Renal cortical epithelial cell (primary cell): ENCODE measurements at regions not wholly inside any gene's neighbourhood (a gene's known extent, or its start where the extent isn't known, plus 50 kb on each side); places are given as distances from the start of the nearest gene placed in this dataset.

Experiments
- DNase-seq: peaks from one replicate; pipeline ENCODE4 v3.0.0-alpha.2; 2011; ENCODE audit warnings: low read depth

DNA sequence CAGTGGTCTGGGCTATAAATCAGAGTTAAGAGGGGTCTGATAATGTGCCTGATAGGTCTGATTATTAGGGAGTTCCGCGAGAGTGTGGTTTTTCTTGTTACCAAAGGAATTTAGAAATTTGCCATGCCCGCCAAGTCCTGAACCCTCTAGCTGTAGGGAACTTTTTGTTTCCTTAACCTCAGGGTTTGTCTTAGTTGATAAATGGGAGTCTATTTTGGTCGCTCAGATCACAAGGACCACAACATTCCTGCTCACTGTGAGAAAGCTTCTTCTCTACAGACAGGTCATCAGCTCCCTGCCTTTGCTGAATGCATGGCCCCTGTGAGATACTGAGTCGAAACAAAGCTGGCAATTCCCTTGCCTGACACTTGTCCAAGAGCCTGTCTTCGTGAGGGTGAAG is 497.8 kb downstream of the HS3ST4 start:
- no peak for DNase-seq

DNA sequence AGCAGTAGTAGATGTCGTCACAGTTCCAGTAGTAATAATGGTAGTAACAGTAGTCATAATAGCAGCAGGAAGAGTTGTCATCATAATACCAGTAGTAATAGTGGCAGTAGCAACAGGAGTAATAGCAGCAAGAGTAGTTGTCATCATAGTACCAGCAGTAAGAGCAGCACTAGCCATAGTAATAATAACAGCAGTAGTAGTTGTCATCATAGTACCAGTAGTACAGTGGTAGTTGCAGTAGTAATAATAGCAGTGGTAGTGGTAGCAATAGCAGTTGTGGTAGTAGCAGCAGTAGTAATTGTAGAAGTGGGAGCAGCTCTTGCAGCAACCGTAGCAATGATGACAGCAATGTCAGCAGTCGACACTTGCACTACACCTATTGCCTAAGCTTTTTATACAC is 502.8 kb downstream of the HS3ST4 start:
- DNase-seq, result no peak

DNA sequence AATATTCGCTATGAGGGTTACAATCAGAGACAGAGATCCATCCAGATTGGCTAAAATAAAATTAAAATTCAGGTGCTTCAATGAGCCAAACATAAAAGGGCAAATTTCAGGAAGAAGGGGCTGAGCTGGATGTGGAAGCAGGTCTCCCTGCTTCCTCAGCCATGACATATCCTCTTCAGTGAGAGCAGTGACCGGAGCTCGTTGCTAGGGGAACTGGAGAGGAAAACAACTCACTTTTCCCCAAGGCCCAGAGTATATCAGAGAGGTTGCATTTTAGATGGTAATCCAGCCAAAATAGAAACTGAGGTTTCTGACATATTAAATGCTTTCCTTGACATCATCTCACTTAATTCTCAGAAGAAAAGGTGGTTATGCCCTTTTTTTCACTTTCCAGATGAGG is 503.5 kb downstream of the HS3ST4 start:
- no peak for DNase-seq

DNA sequence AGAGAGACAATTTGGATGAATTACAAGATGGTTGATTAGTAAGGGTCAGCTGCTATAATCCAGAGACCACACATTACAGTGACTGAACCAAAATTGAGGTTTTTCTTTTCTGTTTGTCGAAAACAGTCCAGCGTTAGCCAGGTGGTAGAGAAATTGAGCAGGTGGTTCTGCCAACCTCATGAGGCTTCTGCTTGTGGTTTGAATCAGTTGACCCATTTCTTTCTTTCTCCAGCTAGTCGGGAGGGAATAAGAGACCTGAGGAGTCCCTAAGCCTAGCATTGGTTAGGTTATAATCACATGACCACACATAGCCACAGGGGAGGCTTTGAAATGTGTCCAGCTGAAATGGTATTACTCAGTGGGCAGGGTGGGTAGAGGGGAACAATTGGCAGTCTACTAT is 504.6 kb downstream of the HS3ST4 start:
- DNase-seq, result no peak

DNA sequence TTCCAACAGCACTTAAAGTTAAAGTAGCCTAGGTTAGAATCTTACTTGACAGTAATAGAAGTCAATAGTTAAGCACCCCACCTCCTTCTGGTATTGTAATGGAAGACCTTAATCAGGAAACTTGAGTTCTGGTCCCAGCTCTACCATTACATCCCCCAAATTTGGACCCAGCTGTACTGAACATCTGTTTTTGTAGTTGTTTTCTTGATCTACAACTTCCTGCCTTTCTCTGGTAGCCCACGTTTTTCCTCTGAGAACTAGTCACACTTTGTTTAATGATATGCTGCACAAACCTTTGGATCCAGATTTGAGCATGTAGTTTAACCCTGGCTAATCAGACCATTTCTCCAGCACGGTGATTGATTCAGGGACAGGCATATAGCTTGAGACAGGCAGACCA is 505.0 kb downstream of the HS3ST4 start:
- DNase-seq, result no peak

DNA sequence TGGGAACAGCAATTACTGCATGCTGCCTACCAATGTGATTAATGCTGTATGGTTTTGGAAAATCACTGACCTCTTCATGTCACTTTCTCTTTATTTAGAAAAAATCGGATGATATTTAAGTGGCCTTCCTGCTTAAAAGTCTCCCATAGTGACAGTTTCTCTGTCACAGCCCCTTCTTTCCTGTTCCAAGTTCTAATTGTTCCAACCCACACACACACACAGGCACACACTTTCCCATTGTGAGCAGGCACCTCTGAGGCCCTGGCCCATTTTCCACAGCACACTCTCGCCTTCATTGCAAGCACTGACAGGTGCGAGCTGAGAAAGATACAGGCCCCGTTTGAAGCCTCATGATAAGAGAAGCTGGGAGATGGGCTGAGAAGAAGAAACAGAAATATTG is 505.9 kb downstream of the HS3ST4 start:
- DNase-seq, result no peak

DNA sequence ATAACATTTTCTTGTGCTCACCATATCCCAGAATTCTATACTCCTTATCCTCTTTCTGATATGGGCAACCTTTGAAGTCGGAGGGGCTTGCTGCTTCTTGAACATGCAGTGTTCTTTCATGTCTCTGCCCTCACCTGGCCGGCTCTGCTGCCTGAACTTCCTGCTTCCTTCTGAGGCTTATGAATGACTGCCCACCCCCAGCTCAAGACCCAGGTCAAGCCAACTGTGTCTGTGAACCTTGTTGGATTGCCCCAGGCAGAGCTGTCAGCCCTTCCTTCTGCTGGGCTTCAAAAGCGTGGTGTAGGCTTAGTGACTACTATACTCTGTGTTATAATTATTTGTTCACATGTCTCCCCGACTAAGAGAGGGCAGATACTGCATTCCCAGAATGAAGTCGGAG is 506.5 kb downstream of the HS3ST4 start:
- no peak for DNase-seq

DNA sequence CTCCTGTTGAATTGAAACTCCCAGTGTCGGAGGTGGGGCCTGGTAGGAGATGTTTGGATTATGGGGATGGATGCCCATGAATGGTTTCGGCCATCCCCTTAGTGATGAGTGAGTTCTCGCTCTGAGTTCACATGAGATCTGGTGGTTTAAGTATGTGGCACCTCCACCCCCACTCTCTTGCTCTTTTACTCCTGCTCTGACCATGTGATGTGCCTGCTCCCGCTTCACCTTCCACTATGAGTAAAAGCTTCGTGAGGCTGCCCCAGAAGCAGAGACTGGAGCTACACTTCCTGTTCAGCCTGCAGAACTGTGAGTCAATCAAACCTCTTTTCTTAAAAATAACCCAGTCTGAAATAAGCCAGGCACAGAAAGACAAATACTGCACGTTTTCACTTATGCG is 512.4 kb downstream of the HS3ST4 start:
- no peak for DNase-seq

DNA sequence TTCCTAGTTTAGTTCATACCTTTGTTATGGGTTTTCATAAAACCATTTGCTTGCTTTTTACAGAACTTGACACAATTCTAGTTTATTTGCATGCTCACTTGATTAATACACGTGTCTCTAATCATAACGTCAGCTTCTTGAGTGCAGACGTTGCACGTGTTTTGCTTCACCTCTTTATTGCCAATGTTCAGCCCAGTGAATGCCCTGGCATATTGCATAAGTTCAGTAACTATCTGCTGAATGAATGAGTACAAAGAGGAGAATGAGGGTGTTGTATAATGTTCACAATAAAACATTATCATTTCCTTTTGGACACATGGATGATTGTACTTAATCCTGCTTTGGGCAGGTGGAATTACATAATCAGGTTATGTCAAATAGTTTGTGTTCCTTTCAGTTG is 519.8 kb downstream of the HS3ST4 start:
- no peak for DNase-seq

DNA sequence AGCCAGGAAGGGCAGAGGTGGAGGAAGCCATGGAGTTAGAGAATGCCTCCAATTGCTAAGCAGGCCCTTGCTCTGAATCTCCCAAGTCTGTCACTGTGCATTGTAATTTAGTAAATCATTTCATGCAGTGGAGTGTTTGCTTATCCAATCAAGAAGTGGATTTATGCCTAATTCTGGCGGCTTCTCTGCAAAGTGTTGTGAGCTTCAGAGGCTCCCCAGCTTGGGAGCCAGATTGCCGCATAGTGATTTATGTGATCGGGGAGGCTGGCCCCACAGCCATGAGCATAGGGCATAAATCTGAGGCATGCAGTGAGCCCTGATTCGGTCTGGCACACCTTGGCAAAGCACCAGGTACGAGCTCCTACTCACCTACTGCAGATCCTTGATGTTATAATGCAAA is 520.8 kb downstream of the HS3ST4 start:
- DNase-seq, result no peak

DNA sequence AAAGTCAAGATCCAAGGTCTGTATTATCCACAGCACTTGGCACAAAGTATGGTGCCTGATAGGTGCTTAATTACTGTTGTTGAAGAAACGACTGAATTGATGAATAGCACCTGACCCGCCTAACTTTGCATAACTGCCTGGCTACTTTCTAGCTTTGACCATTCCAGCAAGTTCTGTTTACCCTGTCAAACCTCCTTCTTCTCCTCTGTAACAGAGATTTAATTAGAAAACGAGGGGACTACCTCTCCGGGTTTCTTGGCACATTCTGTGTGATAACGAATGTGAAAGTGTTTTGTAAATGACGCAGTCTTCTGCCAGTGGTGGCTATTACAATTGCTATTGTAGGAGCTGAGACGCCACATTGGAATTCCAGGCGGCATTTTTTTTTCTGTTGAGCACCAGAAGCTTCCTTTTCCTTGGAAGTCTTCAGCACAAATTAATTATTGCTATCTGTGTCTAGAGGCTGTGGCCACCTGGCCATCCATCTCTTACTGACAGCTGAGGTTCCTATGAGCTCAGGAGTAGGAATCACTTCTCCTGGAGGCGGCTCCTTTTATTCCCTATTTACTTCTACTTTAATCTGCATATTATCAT is 522.9 kb downstream of the HS3ST4 start:
- no peak for DNase-seq

DNA sequence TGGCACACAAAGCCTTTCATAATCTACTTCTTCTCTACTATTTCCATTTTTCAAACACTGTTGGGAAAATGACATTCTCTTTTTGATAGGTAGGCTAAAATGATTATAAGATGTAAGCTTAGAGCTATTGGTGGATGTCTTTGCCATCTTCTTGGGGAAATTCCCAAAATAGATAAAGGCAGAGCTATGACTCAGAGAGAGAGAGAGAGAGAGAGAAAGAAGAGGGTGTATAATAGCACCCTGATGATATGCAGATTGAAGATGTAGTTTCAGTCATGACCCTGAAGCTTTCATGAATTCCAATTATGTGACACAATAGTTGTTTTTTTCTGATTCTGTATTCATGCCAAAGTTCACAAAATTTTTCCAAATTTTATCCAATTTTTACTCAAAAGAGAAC is 529.1 kb downstream of the HS3ST4 start:
- DNase-seq, result no peak

DNA sequence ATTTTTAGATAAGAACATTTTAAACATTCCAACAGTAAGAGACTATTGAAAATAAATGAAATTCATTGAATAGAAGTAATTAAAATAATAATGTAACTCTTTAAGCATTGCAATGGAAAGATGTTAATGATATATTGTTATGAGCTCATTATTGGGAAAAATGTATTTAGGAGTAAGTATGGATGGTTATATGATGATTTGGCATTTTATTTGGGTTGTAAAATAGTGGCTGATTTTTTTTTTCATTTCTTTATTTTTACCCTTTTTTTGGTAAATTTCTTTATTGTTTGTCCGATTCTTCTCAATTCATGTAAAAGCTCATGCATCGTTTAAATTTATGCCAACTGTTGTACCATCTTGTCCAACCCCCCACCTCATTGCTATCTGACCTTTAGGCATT is 539.9 kb downstream of the HS3ST4 start:
- no peak for DNase-seq

DNA sequence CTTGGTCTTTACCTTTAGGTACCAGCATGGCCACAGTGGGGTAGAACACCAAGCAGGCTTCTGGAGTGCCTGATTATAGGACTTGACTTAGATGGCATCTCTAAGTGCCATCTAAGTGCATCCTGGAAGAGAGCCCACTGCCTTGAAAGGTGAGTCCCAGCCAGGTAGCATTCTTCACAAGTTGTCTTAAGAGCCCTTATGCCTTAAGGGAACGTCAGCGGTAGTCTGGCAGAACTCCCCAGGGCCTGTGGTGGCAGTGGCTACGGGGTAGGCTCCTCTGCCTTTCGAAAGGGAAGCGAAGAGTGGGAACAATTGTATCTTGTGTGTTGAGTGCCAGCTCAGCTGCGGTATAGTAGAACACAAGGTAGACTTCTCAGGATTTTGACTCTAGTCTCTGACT is 549.0 kb downstream of the HS3ST4 start:
- DNase-seq, result no peak

DNA sequence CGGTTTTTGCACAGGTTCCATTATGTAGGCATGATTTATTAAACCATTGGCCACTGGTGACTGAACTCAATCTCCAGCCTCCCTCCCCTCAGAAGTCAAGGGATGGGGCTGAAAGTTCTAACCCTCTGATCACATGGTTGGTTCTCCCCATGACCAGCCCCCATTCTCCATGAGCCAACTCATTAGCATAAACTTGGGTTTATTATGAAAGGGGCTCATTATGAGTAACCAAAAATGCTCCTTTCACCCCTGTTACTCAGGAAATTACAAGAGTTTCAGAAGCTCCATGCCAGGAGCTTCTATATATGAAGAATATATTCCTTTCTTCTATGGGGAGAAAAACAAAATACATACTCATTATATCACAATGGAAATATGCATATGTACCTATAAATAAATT is 555.3 kb downstream of the HS3ST4 start:
- no peak for DNase-seq

DNA sequence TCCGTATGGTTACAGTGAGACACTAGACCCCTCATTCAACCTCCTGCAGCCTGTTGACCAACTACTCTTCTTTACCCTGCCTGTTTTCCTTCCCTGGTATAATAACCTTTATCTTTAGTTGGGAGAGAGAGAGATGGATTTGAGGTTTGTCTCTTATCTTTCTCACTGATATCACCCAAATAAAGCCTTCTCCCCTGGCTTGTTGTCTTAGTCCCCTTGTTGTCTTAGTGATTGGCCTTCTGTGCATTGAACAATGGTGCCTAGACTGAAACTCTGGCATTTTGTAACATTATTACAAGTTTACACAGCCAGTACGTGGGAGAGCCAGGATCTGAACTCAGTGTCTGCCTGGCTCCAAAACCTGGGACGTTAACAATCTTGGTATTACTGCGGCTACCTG is 560.8 kb downstream of the HS3ST4 start:
- no peak for DNase-seq

DNA sequence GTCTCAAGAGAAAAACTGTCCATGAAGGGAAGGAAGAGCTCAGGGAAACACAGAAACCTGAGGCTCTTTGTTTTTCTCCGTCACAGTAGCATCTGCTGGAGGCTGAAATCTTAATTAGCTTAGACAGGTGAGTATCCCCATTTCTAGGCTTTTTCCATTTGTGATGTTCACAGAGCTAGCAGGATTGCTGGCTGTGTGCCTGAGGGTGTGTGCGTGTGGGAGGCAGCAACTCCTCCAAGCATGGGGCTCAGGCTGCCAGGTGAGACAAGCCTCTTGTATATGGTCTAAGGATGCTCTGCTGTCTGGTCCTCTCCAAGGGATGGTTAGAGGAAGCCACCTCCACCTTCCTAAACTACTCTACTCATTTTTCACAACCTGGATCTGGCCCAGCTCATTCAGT is 569.9 kb downstream of the HS3ST4 start:
- DNase-seq, result no peak

DNA sequence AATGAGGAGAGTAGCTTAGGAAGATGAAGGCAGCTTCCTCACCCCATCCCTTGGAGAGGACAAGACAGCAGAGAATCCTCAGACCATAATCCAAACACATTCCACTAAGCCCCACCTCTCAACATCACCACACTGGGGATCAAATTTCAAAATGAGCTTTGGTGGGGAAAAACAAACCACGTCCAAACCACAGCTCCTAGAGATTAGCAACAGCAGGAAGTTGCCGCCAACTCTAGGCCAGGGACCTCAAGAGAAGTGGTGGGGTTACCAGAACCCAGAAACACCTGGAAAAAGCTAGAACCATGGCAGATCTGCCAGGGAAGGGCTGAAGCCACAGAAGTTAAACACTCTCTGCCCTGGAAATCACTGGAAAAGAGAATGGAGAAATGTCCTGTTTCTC is 571.6 kb downstream of the HS3ST4 start:
- DNase-seq, result no peak

DNA sequence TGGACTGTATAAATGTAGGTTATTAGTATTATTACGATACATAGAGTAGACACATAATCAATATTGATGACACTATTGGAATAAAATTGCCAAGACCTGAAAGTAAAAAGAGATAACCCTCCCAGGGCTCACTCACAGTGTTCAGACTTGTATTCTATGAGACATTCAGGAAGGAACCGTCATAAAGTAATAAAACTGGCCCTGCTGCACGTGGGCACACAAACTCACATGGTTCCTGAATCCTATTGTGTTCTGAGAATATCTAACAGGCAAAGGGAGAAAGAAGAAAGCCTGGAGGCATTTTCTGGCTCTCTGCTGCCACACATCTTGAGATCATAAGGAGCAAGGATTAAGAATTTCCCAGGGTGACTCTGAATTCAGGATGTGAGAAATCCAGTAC is 575.9 kb downstream of the HS3ST4 start:
- DNase-seq, result no peak

DNA sequence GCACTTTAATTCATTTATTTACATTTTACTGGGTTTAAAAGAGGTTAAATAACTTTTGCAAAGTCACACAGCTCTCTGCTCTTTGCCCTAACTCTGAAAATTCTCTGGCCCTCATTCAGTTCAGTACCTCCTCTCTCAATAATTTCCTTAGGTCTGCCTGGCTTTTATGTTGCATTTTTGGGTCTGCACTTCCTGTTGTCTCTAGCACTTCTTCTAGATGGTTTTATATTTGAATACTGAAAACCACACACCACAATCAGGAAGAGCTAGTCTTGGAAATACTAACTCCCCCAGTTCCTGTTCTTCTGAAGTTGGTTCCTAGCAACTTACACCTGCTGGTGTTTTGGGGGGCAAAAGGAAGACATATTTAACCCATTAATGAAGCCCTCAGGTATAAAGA is 577.9 kb downstream of the HS3ST4 start:
- no peak for DNase-seq

DNA sequence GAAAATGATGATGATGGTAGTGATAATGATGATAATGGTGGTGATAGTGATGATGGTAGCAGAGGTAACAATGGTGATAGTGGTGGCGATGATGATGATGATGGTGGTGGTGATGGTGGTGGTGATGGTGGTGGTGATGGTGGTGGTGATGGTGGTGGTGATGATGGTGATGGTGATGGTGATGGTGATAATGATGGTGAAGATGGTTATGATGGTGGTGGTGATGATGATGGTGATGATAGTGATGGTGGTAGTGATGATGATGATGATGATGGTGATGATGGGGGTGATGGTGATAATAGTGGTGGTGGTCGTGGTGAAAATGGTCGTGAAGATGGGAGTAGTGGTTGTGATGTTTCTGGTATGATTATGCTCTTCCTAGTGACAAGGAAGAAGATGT is 581.8 kb downstream of the HS3ST4 start:
- no peak for DNase-seq

DNA sequence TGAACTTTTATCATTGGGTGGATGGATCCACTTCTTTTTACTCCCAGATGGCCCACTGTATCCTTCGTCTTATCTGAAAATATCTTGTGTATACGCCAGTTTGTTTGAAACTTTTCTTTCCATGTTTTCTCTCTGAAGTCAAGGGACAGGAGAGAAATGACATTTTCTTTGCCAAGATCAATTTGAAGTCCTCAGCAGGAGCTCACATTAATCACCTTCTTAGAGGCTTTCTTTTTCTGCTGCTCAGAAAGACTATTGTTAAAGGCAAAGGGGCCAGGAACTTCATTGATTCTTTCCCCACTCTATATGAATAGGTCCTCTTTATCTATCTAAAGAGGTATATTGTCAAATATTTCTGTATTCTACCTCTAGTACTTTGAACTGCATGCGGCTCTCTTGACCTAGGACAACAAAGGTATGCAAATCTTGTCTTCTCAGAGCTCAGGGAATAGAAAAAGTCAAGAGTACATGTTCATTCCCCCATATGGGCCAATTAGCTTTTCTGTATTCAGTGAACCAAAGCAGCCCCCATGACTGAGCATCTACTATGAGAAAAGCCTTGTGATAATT is 583.3 kb downstream of the HS3ST4 start:
- no peak for DNase-seq

DNA sequence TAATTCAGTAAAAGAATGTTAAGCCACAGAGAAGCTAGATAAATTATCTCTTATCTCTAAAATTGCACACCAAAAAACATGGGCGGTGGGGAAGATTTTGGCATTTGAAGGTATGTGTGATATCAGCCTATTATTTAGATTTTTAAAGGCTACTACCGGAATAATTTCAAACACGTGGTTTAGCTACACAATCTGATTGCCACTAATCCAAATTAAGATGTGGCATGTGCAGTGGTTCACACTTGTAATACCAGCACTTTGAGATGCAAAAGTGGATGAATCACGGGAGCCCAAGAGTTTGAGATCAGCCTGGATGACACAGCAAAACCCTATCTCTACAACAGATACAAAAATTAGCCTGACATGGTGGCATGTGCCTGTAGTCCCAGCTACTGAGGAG is 584.5 kb downstream of the HS3ST4 start:
- DNase-seq, result no peak

DNA sequence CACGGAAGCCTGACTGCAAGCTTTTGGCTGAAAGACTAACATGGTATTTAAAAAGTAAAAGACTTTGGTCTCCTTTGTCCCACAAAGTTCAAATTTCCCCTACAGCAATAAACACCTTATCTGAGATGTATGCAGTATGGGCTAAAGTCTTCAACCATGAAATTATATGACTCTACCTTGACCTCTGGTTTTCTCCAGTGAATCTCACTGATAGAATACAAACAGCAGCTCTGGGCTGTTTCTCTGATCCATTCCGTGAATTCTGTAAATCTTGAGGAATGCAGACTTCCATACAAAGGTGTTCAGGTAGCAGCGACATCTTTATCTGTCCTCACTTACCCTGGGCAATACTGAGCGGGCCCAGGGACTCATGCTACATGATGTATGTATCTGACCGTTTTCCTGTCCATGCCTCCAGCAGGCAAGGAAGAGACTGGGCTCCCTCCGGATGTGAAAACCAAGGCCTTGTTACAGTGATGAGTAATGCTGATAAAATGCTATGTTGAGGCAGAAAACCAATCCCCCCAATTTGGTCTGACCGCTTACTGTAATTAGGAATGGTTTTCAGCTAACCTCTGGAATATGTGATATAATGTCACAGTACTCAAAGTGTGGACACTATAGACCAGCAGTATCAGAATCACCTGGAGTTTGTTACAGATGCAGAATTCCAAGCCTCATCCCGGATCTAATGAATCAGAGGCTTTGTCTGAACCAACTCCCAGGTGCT is 589.8 kb downstream of the HS3ST4 start:
- DNase-seq, result no peak
